NT2/D1 (cell line): ENCODE measurements at regions not wholly inside any gene's neighbourhood (a gene's known extent, or its start where the extent isn't known, plus 50 kb on each side); places are given as distances from the start of the nearest gene placed in this dataset.
A peak's percentile ranks its signal among the peaks of the same experiment; 100 is the strongest.
"Not testable (repeated sequence)": the region's sequence is repeated elsewhere in the genome, so short reads cannot be mapped to it uniquely, and the experiment has no call there.

Experiments used
- DNase-seq: peaks from one replicate; pipeline ENCODE4 v3.0.0-alpha.2; 2011; ENCODE audit warnings: low read depth, low spot score
- H3K27me3 ChIP-seq: 2 replicates; pipeline ENCODE4 v1.6.0; 2011; ENCODE audit warnings: mild to moderate bottlenecking; ENCODE audit not compliant: insufficient read length, insufficient read depth
- H3K36me3 ChIP-seq: 2 replicates; pipeline ENCODE4 v1.6.1; 2011; ENCODE audit warnings: mild to moderate bottlenecking, low read length, mixed read lengths; ENCODE audit not compliant: insufficient read depth, insufficient read length
- H3K4me1 ChIP-seq: 2 replicates; pipeline ENCODE4 v1.5.1; 2011; ENCODE audit not compliant: insufficient read depth, insufficient read length
- H3K4me3 ChIP-seq: 2 replicates; pipeline ENCODE4 v1.5.1; 2011; ENCODE audit warnings: low read depth; ENCODE audit not compliant: insufficient read length
- H3K9ac ChIP-seq: 2 replicates; pipeline ENCODE4 v1.6.0; 2011; ENCODE audit warnings: low read depth; ENCODE audit not compliant: insufficient read length
- H3K9me3 ChIP-seq: 2 replicates; pipeline ENCODE4 v1.5.1; 2011; ENCODE audit warnings: mild to moderate bottlenecking, low read length; ENCODE audit not compliant: insufficient read depth
- SUZ12 ChIP-seq: IDR thresholded peaks from 2 replicates; pipeline ENCODE4 v1.6.1; 2011; ENCODE audit not compliant: insufficient read length, insufficient read depth; ENCODE audit errors: extremely low read depth
- YY1 ChIP-seq: IDR thresholded peaks from 2 replicates; pipeline ENCODE4 v1.6.1; 2011; ENCODE audit not compliant: insufficient read length, insufficient read depth
- ZNF274 ChIP-seq: IDR thresholded peaks from 2 replicates; pipeline ENCODE4 v1.6.1; 2011; ENCODE audit warnings: mild to moderate bottlenecking, low read depth, low read length

DNA sequence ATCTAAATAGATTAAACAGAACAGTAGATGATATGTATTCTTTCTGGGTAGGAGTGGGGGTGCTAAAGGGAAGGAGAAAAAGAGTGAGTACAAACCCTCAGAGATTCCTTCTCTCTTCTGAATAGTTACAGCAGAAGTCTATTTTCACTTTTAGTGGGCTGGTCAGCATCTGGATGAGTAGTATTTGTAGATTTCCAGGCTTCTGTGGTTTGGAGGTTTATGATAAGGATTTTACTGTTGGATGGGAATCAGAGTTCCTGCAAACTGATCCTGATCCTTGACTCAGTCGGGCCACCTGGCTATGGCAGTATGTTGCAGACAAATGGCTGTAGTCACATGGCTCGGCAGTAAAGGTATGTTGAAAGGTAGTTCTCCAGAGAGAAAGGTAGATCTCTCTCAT lies 84.3 kb upstream of the IFNGR1 start:
- H3K4me3 ChIP-seq, result no peak overlapping the region
- no peaks in the 10 kb centered on the region for H3K4me1 ChIP-seq
- H3K36me3 ChIP-seq, result no peaks in the 10 kb centered on the region
- H3K9ac ChIP-seq, result no peak overlapping the region
- DNase-seq, result no peak
- no peaks in the 10 kb centered on the region; the same call in 1 of the 2 replicates for H3K9me3 ChIP-seq
- no peaks in the 10 kb centered on the region for H3K27me3 ChIP-seq
- TF ChIP-seq YY1, result no peak

DNA sequence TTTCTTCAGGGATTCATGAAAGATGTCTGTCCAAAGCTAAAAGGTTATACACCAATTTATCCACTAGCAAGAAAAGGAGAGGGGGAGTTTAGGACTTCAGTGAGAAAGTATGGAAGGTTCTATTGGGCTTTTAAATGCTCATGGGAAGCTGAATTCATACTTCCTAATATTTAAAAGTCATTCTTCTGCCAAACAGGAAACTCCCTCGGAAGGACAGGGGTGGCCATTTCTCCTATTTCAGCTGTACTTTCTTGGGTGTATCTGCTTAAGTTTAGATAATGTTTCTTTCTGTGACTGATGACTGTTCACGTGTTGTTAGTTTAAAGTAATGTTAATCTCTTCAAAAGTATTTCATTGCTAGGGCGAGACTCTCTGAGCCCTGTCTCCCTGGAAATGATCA lies 80.5 kb upstream of the IFNGR1 start:
- Histone ChIP-seq H3K4me3 (no peak overlapping the region), H3K36me3 (no peaks in the 10 kb centered on the region), H3K9me3 (no peaks in the 10 kb centered on the region; the same call in 1 of the 2 replicates), H3K4me1 (no peaks in the 10 kb centered on the region), H3K9ac (no peak overlapping the region), H3K27me3 (no peaks in the 10 kb centered on the region)
- TF ChIP-seq SUZ12 (no peak), YY1 (no peak), ZNF274 (no peak)
- no peak for DNase-seq

- H3K4me1 ChIP-seq, result no peaks in the 10 kb centered on the region
- H3K36me3 ChIP-seq, result no peaks in the 10 kb centered on the region
- TF ChIP-seq ZNF274, result no peak
- TF ChIP-seq YY1, result no peak
- no peak overlapping the region for H3K4me3 ChIP-seq
- H3K27me3 ChIP-seq, result no peaks in the 10 kb centered on the region
- no peaks in the 10 kb centered on the region; the same call in 1 of the 2 replicates for H3K9me3 ChIP-seq
- peak; percentile 88 for DNase-seq
- H3K9ac ChIP-seq, result no peak overlapping the region
These were observed 78.7 kb upstream of the IFNGR1 start for GRCh38 chr6:137297887-137298286.

DNA sequence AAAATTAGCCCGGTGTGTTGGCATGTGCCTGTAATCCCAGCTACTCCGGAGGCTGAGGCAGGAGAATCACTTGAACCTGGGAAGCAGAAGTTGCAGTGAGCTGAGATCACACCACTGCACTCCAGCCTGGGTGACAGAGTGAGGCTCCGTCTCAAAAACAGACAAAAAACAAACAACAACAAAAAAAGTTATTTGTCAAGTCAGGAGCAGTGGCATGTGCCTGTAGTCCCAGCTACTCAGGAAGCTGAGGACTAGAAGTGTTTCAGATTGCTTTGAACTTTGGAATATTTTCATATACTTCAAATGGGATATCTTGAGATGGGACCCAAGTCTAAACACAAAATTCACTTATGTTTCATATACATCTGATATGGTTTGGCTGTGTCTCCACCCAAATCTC lies 73.1 kb upstream of the IFNGR1 start:
- not testable (repeated sequence) for H3K27me3 ChIP-seq, H3K36me3 ChIP-seq, H3K4me3 ChIP-seq, DNase-seq, H3K4me1 ChIP-seq, H3K9me3 ChIP-seq, H3K9ac ChIP-seq

DNA sequence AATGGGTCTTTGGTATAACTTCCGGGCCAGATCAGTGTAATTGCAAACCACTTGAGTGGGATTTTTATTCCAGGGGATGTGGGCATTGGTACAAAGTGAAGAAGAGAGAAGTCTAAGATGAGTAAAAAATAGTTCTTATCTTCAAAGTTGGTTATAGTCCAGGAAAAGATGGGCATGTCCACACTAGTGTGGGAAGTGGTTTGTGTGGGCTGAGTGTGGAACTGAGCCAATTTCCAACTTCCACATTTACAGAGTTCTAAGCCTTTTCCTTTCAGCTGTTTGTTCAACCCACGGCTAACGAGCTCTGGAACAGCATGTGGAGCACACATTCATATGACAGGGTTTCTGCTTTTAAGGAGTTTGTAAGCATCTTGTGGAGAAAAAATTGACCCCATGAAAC lies 72.3 kb upstream of the IFNGR1 start:
- no peak for TF ChIP-seq ZNF274
- no peak for DNase-seq
- Histone ChIP-seq H3K9ac (no peak overlapping the region), H3K4me3 (no peak overlapping the region), H3K9me3 (no peaks in the 10 kb centered on the region), H3K36me3 (no peaks in the 10 kb centered on the region), H3K27me3 (no peaks in the 10 kb centered on the region), H3K4me1 (no peaks in the 10 kb centered on the region)

GRCh38 chr6:137290601-137291261 lies 71.5 kb upstream of the IFNGR1 start:
- no peaks in the 10 kb centered on the region for H3K9me3 ChIP-seq
- no peaks in the 10 kb centered on the region for H3K27me3 ChIP-seq
- H3K36me3 ChIP-seq, result no peaks in the 10 kb centered on the region
- no peak overlapping the region for H3K9ac ChIP-seq
- DNase-seq, result no peak
- no peak overlapping the region for H3K4me3 ChIP-seq
- TF ChIP-seq ZNF274 (no peak), SUZ12 (no peak), YY1 (no peak)
- H3K4me1 ChIP-seq, result no peaks in the 10 kb centered on the region

GRCh38 chr6:137286916-137287315 lies 67.7 kb upstream of the IFNGR1 start:
- Histone ChIP-seq H3K27me3 (no peaks in the 10 kb centered on the region), H3K4me1 (no peaks in the 10 kb centered on the region), H3K9ac (no peak overlapping the region), H3K9me3 (no peaks in the 10 kb centered on the region), H3K4me3 (no peak overlapping the region), H3K36me3 (no peaks in the 10 kb centered on the region)
- DNase-seq, result no peak
- no peak for TF ChIP-seq ZNF274
- TF ChIP-seq YY1, result no peak
- TF ChIP-seq SUZ12, result no peak

GRCh38 chr6:137286368-137286767 lies 67.2 kb upstream of the IFNGR1 start:
- H3K4me3 ChIP-seq, result no peak overlapping the region
- no peaks in the 10 kb centered on the region for H3K9me3 ChIP-seq
- TF ChIP-seq YY1, result no peak
- H3K36me3 ChIP-seq, result no peaks in the 10 kb centered on the region
- H3K27me3 ChIP-seq, result no peaks in the 10 kb centered on the region
- no peak for DNase-seq
- no peaks in the 10 kb centered on the region for H3K4me1 ChIP-seq
- H3K9ac ChIP-seq, result no peak overlapping the region
